ENCODE measurements at regions not wholly inside any gene's neighbourhood (a gene's known extent, or its start where the extent isn't known, plus 50 kb on each side); places are given as distances from the start of the nearest gene placed in this dataset.

DNA sequence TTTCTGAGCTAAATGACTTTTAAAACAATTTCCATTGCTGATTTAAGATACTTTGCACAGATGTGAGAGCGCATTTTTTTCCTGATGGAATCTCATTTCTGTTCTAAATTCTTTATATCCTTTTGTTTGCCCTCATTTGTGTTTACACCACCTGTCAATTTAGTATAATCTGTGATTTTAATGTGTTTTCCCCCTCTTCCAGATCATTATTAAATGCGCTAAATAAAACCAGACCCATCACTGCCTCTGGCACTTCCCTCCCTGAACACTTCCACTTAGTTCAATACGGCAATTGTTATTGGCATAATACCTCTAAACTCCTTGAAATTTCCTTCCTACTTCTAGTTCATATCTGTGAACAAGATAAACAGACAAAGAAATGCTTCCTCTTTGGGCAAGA is 186.9 kb upstream of the ADGRL2 start:
- no peak for DNase-seq

DNA sequence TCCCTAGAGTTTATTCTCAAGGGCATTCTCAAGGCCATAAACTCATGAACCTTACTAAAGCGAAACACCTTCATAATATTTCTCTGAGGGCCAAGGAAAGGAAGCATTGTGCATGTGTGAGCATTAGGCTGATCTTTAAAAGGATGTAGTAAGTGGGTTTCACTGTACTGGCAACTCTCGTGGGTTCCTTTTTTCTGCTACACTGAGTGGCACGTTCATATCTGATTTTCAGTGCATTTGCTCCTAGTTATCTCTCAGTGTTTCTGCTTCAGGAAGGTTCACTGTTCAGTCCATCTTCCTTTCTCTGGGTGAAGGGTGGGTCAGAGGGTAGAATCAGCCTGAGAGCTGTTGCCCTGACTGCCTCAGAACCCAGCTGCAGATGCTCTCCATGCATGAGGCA is 192.8 kb upstream of the ADGRL2 start:
- no peak for DNase-seq

DNA sequence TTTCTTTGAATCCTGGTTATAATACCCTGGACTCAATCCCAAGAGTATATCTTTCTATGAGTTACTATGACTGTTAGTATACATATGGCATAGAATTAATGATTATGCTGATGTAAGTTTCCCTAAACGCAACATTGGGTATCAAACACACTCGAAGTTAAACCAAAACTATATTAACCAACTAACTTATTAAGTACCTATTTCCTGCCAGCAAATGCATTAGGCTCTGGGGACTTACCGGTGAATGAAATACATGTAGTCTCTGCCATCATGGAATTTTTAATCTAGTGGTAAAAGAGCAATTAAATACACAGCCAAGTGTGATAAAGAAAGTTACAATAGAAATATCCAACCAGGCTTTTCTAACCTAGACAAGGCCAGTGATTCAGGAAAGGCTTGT is 193.6 kb upstream of the ADGRL2 start:
- no peak for DNase-seq

DNA sequence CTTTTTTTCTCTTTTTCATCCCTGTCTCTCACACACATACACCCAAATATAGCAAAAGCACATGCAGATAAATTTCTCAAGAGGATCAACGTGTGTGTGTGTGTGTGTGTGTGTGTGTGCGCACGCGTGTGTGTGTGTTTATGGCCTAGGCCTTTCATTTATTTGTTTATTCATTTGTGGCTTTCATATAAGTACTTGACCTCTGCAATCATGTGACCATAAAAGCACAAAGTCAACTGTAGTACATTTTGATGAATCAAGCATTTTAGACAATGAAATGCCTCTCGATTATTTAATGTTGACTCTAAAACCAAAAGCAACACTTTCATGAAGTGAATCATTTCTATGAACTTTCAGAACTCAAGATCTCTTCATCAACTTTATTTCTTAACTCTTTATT is 194.1 kb upstream of the ADGRL2 start:
- DNase-seq, result no peak

DNA sequence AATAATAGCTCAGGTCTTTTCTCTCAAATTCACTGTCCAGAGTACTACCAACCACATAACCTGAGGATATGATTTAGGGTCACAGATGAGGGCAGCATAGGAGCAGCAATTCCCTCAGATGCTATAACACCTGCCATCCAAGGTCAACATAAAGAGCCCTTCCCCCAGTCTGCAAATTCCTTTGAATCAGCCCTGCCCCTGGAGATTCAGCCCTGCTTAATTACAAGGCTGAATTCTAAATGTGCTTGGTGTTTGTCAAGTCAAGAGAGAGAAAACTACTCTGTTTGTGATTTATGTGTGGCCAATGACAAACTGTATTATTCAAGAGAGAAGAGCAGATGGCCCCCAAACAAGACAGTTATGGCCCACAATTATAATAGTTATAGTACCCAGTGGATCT is 195.7 kb upstream of the ADGRL2 start:
- no peak for DNase-seq

DNA sequence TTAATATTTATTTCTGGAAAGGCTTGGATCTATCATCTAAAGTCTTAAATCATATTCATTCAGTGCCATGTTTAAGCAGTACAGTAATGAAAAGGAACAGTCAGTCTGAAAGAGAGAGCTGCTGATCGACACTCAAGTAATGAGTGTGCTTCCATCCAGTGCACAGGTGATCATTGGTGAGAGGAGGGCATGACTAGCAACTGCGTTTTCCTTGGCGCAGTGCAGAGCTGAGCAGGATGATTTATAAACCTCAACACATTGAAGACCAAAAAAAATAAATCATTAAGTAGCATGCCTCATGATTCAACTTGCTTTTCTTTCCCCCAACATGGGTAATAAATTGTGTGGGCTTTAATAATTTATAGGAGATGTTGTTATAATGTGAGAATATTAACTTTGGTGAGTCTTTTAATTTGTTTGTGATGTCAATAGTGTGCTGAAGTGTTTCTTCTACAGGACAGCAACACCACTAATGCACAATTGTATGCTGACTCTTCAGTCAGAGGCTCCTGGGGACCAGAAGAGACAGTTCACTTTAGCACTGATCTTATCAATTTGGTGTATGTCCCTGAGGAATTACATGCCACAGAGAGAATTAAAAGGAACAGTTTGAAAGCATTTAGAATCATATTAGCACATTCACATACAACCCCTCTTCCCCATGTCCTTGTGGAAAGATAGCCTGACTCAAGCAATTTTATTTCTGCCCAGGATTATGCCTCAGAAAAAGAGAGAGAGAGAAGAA is 199.7 kb upstream of the ADGRL2 start:
- DNase-seq, result no peak

DNA sequence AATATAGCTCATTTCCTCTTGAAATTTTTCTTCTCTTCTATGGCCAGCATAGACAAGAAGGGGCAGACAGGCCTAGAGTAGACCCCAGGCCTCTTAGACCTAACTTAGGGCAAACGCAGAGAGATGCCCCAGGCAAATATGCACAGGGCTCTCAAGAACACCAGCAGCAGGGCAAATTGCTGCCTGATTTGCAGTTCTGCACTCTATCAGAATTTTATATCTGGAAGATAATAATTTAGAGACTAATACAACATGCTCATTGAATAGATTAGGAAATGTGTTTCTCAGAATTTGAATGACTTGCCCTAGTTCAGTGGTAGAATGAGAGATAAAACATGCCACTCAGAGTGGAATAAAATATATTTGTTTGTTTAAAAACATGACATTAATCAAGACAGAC is 200.4 kb upstream of the ADGRL2 start:
- DNase-seq, result no peak

DNA sequence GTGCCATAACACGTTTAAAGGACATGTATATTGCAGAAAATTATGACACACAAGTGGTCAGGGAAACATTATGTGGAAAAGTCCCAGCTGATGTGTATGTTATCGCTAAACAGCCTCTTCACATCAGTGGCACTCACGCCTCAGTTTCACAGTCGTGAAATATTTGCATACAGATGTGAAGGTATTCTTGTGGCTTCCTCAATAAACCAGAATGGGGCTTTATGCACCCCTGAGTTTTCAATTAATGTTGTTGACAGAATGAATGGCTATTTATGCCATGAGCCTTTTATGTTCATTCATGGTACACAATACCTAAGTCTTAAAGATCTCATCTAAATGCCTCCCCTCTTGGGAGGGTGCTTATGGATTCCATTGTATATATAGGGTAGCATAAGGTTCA is 202.1 kb upstream of the ADGRL2 start:
- DNase-seq, result no peak

DNA sequence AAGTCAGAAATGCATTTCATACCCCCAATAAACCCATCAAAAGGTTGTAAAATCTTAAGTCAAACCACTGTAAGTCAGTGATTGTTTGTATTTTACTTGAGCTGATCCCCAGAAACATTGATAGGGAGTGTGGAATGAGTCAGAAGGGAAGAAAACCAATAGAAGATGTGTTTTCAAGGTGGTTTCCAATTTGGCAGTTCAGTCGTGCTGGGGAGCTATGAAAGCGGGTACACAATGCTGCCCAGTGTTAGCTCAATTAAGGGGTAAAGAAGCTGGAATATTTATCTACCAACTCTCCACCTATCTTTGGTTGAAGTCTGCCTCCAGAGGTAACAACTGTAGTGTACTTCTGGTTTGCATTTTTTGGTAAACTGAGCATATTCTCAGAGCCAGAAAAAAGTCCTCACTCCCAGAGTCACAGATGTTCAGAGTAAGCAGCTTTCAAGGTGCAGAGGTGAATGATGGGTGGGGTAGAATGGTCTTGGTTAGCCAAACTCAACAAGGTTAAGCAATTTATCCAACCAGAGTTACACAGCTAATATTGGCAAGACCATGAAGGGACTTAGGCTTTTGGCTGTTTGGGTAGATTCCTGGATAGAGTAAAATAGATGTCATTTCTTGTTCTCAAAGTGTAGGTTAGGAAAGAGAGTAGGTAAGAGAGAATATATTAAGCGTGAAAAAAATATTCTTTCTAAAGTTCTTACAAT is 202.9 kb upstream of the ADGRL2 start:
- DNase-seq, result no peak

DNA sequence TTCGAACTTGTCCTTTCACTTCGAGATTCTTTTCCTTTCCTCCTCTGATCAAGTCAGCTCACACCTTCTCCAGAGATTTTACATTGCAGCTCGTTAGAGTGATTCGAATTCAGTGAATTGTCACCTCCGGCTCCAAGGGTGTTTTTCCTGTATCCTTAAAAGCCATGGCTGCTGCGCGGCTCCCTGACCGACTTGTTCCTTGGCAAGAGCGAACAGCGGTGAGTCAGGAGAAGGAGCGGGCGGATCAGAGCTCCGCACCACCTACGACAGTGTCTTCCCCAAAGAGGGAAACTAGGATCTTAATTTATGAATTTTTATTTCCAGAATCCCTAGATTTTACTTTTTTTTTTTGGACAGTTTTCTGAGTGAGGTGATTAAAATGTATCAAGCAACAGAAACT is 204.4 kb upstream of the ADGRL2 start:
- DNase-seq, result no peak

DNA sequence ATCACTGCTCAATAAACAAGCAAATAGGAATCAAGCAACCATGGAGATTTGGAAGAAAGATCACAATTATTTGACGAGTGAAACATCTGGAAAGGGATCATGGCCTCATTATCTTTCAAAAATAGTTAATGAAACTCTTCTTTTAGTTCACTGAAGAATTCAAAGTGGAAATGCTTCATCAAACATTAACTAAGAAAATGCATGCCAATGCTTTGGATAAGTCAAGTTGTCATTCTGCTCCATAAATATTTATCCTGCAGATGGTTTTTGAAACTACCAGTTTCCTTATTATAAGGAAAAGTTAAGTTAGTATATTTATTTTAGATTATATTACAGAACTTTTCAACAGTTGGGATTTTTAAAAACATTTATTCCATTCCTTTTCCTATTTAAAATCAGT is 206.5 kb upstream of the ADGRL2 start:
- no peak for DNase-seq

DNA sequence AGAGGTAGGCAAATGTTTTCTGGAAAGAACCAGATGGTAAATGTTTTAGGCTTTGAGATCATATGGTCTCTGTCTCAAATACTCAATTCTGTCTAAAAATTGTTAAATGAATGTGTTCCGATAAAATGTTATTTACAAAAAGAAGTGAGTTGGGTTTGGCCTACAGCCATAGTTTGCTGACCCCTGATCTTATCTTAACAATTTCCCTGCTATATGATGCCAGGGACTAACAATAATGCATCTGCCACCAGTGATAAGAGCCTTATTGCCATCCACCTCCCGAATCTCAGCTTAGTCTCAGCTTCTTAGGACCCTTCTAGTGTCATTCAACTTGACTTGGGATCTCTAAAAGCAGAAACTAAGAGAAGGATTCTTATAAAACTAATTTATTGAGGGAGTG is 208.5 kb upstream of the ADGRL2 start:
- no peak for DNase-seq

DNA sequence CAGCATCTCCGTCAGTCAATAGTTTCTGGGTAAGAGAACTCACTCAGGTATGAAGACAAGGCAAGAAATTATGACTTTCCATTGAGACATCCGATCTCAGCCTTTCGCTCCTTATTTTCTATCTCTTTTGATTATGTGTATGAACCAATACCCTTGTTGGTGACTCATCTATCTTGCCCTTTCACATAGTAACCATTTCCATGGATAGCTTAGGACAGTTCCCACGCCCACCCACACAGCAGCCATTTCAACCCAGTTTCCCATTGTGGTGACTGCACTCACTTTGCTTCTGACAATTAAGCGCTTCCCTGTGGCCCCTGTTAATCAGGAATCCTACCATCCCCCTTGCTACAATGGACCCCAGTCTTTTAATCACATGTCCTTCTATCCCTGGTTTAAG is 210.6 kb upstream of the ADGRL2 start:
- DNase-seq, result no peak

DNA sequence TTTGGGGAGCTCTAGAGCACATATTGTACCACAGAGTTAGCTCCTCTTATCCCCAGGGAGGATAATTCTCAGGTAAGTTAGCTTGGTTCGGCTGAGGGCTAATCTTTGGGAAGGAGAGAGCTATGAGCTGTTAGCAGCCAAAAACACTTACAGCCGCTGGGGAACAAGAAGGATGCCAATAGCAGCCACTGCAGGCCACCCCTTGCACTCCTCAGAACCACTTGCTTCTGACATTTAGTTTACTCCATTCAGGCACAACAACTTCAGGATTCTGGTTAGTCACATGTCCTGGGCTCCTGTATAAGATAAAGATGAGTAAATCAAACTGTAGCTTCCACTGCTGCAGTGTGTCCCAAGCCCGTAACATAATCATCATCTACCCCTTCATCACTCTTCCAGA is 212.6 kb upstream of the ADGRL2 start:
- DNase-seq, result no peak

DNA sequence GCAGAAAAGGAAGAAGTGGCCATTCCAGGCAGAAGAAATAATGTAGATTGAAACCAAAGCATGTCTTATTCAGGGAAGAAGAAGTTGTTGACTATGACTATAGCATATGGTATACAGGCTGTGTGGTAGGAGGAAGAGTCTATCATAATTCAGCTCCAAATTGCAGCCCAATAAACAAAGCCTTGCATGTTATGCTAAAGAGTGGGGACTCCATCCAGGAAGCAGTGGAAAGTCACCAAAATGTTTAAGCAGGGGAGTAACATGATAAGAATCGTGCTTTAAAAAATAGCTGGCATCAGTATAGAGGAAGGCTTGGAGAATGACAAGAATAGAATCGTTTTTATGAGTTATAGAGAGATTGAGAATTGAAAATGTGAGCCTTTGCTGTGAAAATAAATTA is 213.3 kb upstream of the ADGRL2 start:
- no peak for DNase-seq

DNA sequence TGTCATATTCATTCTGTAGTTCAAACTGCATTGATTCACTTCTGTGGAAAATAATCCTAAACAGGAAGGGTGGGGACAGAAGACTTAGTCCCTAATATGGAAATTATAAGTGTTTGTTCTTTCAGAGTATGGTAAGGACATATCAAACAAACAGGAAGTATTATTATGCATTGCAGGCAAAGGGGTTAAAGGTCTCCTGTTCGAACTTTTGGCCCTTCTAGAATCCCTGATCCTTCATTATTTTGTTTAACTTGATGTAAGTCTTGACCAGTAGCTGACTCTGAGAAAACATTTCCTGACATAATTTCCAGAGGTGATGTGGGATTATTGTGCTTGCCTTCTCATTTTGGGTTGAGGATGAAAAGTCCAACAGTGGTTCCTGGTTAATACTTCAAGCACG is 215.4 kb upstream of the ADGRL2 start:
- no peak for DNase-seq

DNA sequence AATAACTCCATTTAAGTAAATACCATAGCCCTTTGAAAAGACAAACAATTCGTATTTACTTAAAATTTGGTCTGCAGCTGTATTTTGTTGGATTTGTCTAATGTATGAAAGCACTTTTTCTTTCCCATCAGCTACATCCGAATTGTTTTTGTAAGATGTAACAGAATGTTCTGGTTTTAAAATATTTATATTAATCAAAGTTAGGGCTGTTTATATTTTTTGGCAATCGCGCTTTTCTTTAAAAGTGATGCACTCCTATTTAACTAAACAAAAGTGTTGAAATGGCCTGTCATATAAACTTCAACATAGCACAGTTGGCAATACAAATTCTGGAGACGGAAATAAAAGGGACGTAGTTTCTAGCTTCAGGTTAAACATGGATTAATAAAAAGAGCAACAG is 216.3 kb upstream of the ADGRL2 start:
- no peak for DNase-seq

DNA sequence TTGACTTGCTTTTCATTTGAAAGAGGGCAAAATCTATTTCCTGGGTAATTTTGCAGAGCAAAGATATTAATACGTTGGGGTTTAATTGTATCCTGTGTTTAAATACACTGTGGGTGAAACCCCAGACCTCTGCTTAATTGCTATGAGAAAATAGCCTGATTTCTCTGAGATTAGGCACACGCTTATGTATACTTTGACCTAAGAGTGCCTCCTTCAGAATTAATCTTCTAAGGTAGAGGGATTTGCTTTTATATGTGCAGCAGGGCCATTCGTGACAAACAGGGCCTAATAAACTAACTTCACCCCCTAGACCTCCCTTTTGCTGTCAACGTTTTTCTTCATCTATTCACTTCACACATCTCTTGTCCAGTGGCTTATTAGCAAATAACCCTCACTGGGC is 216.9 kb upstream of the ADGRL2 start:
- DNase-seq, result no peak

DNA sequence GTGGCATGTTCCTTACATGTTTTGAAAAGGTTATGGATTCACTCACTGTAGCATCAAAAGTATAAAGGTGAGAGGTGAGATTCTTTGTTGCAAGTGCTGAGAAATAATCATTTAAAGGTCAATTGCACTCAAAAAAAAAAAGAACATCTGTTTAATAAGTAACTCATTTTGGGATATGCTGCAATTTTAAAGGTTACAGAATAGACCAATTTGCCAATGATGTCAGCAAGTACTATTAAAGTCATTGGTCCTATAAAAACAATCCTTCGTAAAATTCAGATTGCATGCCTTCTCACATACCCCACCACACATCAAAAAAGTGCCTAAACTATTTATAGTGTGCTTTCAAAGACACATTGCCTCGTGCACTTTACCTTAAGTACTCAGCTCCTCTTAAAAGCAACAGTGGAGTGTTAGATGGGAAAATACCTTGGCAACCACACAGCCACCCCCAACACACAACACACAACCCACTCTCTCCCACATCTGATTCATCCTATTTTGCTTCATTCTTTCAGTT is 218.2 kb upstream of the ADGRL2 start:
- DNase-seq, result no peak

DNA sequence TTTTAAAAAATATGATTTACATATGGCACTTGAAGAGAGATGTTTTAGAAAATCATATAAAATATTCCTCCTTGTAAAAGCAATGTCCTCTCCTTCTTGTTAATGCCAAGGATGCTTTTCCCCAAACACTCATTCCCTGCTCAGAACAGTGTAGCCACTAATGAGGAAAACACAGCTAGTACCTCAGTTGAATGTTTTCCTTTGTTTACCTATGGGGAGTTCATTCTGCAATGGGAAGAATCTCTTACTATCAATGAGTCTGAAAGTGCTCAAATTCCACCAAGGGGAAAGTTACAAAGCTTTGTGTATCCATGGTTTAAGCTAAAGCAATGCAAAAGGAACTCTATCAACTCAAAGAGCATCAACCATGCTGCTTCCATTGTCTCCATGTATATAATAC is 221.9 kb upstream of the ADGRL2 start:
- DNase-seq, result no peak

DNA sequence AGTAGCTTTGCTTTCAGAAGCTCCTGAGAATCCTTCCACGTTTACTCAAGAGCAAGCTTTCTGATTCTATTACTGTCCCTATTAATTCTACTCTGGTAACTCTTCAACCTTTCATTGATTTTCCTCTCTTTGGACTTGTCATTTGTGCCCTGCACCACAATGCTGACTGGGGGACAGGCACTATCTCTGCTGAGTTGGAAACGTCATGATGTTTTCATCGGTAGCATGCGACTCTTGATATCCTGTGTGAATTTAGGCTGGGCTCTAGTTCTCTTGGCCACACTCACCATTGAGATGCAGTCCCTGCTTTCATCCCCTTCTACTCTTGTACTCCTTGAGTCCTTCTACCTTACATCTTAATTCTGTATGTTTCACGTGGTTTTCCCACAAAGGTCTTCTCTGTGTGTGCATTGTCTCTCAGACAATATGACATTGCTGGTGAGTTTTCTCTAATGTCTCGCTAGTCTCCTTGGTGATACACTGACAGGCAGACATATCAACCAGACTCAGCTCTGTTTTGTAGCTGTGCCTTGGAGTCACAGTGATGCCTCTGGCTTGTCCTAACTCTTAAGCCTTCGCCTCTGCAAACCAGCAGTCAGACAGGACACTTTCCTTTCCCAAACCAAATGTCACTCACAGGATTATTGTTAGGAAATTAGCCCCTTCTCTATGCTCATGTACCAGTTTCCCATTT is 223.6 kb upstream of the ADGRL2 start:
- no peak for DNase-seq

DNA sequence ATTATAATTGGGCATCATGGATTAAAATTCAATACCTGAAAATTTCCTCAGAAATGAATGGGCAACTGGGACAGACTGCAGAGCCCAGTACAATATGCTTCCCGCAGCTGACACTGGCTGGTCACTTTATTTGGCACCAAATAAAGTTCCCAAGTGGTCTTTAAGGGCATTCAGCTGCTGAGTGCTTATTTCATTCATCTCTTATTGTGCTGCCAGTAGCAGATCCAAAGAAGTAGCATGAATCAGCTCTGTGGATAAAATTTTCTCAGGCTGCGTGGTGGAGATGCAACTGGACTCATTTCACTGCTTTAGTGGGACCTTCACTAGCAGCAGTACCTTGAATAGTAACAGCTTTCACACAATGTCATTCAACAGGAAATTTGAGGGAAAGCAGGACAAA is 226.3 kb upstream of the ADGRL2 start:
- no peak for DNase-seq

DNA sequence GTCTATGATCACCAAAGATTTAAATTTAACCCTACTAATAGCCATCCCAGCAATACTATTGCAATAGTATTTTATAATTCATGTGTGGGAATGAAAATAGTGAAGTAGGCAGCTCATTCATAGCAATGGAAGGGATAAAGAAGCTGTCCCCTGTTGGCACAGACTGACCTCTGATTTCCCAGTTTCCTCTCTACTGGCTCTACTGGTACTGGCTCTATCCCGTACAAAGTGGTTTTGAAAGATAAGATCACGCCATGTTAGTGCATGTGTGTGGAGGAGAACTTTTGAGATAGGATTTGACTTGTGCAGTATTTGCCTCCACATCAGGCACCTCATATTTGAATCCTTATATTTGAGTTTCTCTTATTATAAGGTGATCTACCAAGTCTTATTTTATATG is 227.3 kb upstream of the ADGRL2 start:
- no peak for DNase-seq

DNA sequence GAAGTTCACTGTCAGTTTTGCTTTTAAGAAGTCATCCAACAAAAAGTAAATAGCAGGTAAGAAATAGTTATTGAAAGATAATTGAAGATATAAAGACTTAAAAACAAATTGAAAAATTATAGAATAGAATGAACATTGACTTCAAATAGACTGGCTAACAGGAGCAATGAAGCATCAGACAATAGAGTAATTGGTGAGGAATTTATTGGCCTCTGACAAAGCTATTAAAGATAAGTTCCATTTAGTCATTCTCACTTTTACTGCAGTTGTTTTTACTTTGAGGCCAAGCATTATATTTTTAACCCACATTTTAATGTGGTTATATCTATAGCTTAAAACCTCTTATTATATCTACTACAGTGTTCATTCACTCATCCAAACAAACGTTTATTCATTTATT is 228.8 kb upstream of the ADGRL2 start:
- no peak for DNase-seq

Measured in NK-92 treated with Interleukin-12 subunit alpha and Interleukin-12 subunit beta, amount 100 ng/mL, for 24 hours (cell line).